PC-9 (cell line): ENCODE measurements at regions not wholly inside any gene's neighbourhood (a gene's known extent, or its start where the extent isn't known, plus 50 kb on each side); places are given as distances from the start of the nearest gene placed in this dataset.

Experiments used
- BruUV-seq: library from RNA; stranded (reverse); fragments of 400-500 nt; replicated peaks from 2 replicates; lab custom pipeline; 2021; lab: Mats Ljungman, UMichigan
- CTCF ChIA-PET: fragments of 300-600 bp; sonication (Branson Sonifier 250); formaldehyde crosslinking; loops from one replicate; lab custom pipeline; 2022; ENCODE audit warnings: antibody characterized with exemption; lab: Charles Lee
- POLR2A ChIA-PET: fragments of 300-600 bp; sonication (Branson Sonifier 250); formaldehyde crosslinking; loops from one replicate; lab custom pipeline; 2022; ENCODE audit warnings: antibody characterized with exemption; ENCODE audit not compliant: unreplicated experiment; lab: Charles Lee
- DNase-seq, 2 experiments: peaks; one replicate each; pipeline versions ENCODE4 v3.0.0 to v3.0.0-alpha.2; 2015 to 2022; ENCODE audit warnings: mixed read lengths in 1 of 2
- H2AFZ ChIP-seq: fragments of 200-600 bp; sonication (generic); 2 replicates; pipeline ENCODE4 v1.8.1; 2017; ENCODE audit warnings: antibody characterized with exemption
- H3F3A ChIP-seq: fragments of 200-600 bp; sonication (generic); 2 replicates; pipeline ENCODE4 v1.8.1; 2017; ENCODE audit warnings: antibody characterized with exemption, mild to moderate bottlenecking, low read depth; ENCODE audit not compliant: insufficient read depth
- H3K27ac ChIP-seq: fragments of 200-600 bp; sonication (generic); 2 replicates; pipeline ENCODE4 v1.6.1; 2016; ENCODE audit warnings: mixed run types
- H3K27me3 ChIP-seq: fragments of 200-600 bp; sonication (generic); 2 replicates; pipeline ENCODE4 v1.6.1; 2016; ENCODE audit warnings: low read depth, mixed run types; ENCODE audit not compliant: insufficient read depth
- H3K36me3 ChIP-seq: fragments of 200-600 bp; sonication (generic); 2 replicates; pipeline ENCODE4 v1.6.1; 2016; ENCODE audit warnings: low read depth, mixed run types
- H3K4me1 ChIP-seq: fragments of 200-600 bp; sonication (generic); replicated peaks from 2 replicates; pipeline ENCODE4 v1.6.1; 2016; ENCODE audit warnings: mixed run types; ENCODE audit not compliant: insufficient read depth
- H3K4me2 ChIP-seq: fragments of 200-600 bp; sonication (generic); 2 replicates; pipeline ENCODE4 v1.6.1; 2017; ENCODE audit warnings: mixed run types
- H3K4me3 ChIP-seq: fragments of 200-600 bp; sonication (generic); 2 replicates; pipeline ENCODE4 v1.6.1; 2016; ENCODE audit warnings: mixed run types
- H3K79me2 ChIP-seq: fragments of 200-600 bp; sonication (generic); 2 replicates; pipeline ENCODE4 v1.6.1; 2017; ENCODE audit warnings: low read depth, mixed run types
- H3K9me2 ChIP-seq: fragments of 200-600 bp; sonication (generic); 2 replicates; pipeline ENCODE4 v1.8.1; 2017; ENCODE audit warnings: mild to moderate bottlenecking; ENCODE audit not compliant: insufficient read depth
- H3K9me3 ChIP-seq: fragments of 200-600 bp; sonication (generic); 2 replicates; pipeline ENCODE4 v1.8.1; 2016; ENCODE audit warnings: low read depth; ENCODE audit not compliant: insufficient read depth
- H4K20me1 ChIP-seq: fragments of 200-600 bp; sonication (generic); 2 replicates; pipeline ENCODE4 v1.8.1; 2017; ENCODE audit not compliant: insufficient read depth
- EZH2 ChIP-seq: fragments of 200-600 bp; sonication (generic); IDR thresholded peaks from 2 replicates; pipeline ENCODE4 v1.8.0; 2017; ENCODE audit warnings: antibody characterized with exemption, low read depth
- intact Hi-C: fragments of 100-400 bp; cut with micrococcal nuclease; formaldehyde crosslinking; loops from one replicate; pipeline ENCODE4 v1.10.0; 2022; ENCODE audit not compliant: unreplicated experiment
- TF ChIP-seq, protein P1 (sequence below): fragments of 200-600 bp; sonication (generic); conservative IDR thresholded peaks from 2 replicates; pipeline ENCODE4 v1.6.1; 2017; ENCODE audit warnings: mixed run types, antibody characterized with exemption, mild to moderate bottlenecking, moderate library complexity

GRCh38 chr13:73370066-73370465 is 311.3 kb downstream of the KLF5 start:
- Histone ChIP-seq H3K4me3 (no peak overlapping the region), H2AFZ (no peak overlapping the region), H3K79me2 (no peaks in the 10 kb centered on the region), H3K9me2 (no peaks in the 10 kb centered on the region), H3K27ac (peak overlapping the region; percentile 96), H3K9me3 (peaks cover 25% of the 10 kb centered on the region; the same call in 1 of the 2 replicates), H3K27me3 (no peaks in the 10 kb centered on the region), H3K36me3 (no peaks in the 10 kb centered on the region; the same call in 1 of the 2 replicates), H3F3A (peaks cover 26% of the 10 kb centered on the region), H3K4me2 (peak overlapping the region; percentile 61; the same call in 1 of the 2 replicates), H3K4me1 (peaks cover 44% of the 10 kb centered on the region), H4K20me1 (no peaks in the 10 kb centered on the region)
- TF ChIP-seq EZH2: no peak
- TF ChIP-seq, protein P1, sequence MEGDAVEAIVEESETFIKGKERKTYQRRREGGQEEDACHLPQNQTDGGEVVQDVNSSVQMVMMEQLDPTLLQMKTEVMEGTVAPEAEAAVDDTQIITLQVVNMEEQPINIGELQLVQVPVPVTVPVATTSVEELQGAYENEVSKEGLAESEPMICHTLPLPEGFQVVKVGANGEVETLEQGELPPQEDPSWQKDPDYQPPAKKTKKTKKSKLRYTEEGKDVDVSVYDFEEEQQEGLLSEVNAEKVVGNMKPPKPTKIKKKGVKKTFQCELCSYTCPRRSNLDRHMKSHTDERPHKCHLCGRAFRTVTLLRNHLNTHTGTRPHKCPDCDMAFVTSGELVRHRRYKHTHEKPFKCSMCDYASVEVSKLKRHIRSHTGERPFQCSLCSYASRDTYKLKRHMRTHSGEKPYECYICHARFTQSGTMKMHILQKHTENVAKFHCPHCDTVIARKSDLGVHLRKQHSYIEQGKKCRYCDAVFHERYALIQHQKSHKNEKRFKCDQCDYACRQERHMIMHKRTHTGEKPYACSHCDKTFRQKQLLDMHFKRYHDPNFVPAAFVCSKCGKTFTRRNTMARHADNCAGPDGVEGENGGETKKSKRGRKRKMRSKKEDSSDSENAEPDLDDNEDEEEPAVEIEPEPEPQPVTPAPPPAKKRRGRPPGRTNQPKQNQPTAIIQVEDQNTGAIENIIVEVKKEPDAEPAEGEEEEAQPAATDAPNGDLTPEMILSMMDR: no peak
- POLR2A ChIA-PET: no interaction called here
- no peak for DNase-seq
- CTCF ChIA-PET: no interaction called here
- no TSS peak for BruUV-seq
- intact Hi-C loops: no loop called here

- CTCF ChIA-PET: interaction anchor here (0.6 kb wide), 1 partner anchor 65 kb away, joined by 4 read pairs; no protein-coding TSS in a partner anchor
- peak overlapping the region; percentile 96 for H3K27ac ChIP-seq
- no peak for TF ChIP-seq EZH2
- TF ChIP-seq, protein P1: no peak
- POLR2A ChIA-PET: interaction anchor here (0.6 to 0.7 kb wide), 2 partner anchors 47 to 178 kb away, joined by 3 read pairs; no protein-coding TSS in a partner anchor
- intact Hi-C loops: loop anchor here (2.0 kb wide), 1 partner anchor 60 kb away; no protein-coding TSS in a partner anchor
- peak overlapping the region; percentile 61 for H3K4me2 ChIP-seq
- H3K4me1 ChIP-seq: peaks cover 52% of the 10 kb centered on the region
- no peaks in the 10 kb centered on the region; the same call in 1 of the 2 replicates for H3K36me3 ChIP-seq
- H3F3A ChIP-seq: peaks cover 30% of the 10 kb centered on the region
- H2AFZ ChIP-seq: no peak overlapping the region
- no peaks in the 10 kb centered on the region for H3K79me2 ChIP-seq
- no TSS peak for BruUV-seq
- H3K4me3 ChIP-seq: peak overlapping the region; percentile 10; the same call in 1 of the 2 replicates
- no peaks in the 10 kb centered on the region for H4K20me1 ChIP-seq
- DNase-seq: peak; percentile 4 to 74
- H3K9me2 ChIP-seq: no peaks in the 10 kb centered on the region
- H3K27me3 ChIP-seq: no peaks in the 10 kb centered on the region
- peaks cover 25% of the 10 kb centered on the region; the same call in 1 of the 2 replicates for H3K9me3 ChIP-seq
Measured at GRCh38 chr13:73369095-73369494, 310.3 kb downstream of the KLF5 start.

GRCh38 chr13:73368608-73369007 is 309.8 kb downstream of the KLF5 start:
- no TSS peak for BruUV-seq
- Histone ChIP-seq H2AFZ (no peak overlapping the region), H3K27ac (peak overlapping the region; percentile 96), H3K4me3 (peak overlapping the region; percentile 10; the same call in 1 of the 2 replicates), H3K4me2 (peak overlapping the region; percentile 61), H4K20me1 (no peaks in the 10 kb centered on the region), H3K27me3 (no peaks in the 10 kb centered on the region), H3K9me2 (no peaks in the 10 kb centered on the region), H3F3A (peaks cover 30% of the 10 kb centered on the region), H3K9me3 (peaks cover 25% of the 10 kb centered on the region; the same call in 1 of the 2 replicates), H3K36me3 (no peaks in the 10 kb centered on the region; the same call in 1 of the 2 replicates), H3K79me2 (no peaks in the 10 kb centered on the region), H3K4me1 (peaks cover 52% of the 10 kb centered on the region)
- intact Hi-C loops: loop anchor here (2.0 kb wide), 1 partner anchor 60 kb away; no protein-coding TSS in a partner anchor
- DNase-seq: peak; percentile 17 to 96
- TF ChIP-seq, protein P1: no peak
- TF ChIP-seq EZH2: no peak
- ChIA-PET CTCF (interaction anchor here (0.6 kb wide), 1 partner anchor 65 kb away, joined by 4 read pairs; no protein-coding TSS in a partner anchor), POLR2A (interaction anchor here (0.7 kb wide), 1 partner anchor 47 kb away, joined by 3 read pairs; no protein-coding TSS in a partner anchor)
